Lung microvascular endothelial cell (primary cell): ENCODE measurements at regions not wholly inside any gene's neighbourhood (a gene's known extent, or its start where the extent isn't known, plus 50 kb on each side); places are given as distances from the start of the nearest gene placed in this dataset.
"Not testable (repeated sequence)": the region's sequence is repeated elsewhere in the genome, so short reads cannot be mapped to it uniquely, and the experiment has no call there.

Experiments used
- DNase-seq, 2 donors: peaks; one replicate each; pipeline versions ENCODE4 v3.0.0 to v3.0.0-alpha.2; 2010; ENCODE audit warnings: low read depth in 2 of 2

- DNase-seq = no peak
Observed at GRCh38 chr1:181949500-181949899, 112.0 kb downstream of the ZNF648 start.

GRCh38 chr1:181948372-181948771 lies 113.1 kb downstream of the ZNF648 start:
- DNase-seq = no peak

DNA sequence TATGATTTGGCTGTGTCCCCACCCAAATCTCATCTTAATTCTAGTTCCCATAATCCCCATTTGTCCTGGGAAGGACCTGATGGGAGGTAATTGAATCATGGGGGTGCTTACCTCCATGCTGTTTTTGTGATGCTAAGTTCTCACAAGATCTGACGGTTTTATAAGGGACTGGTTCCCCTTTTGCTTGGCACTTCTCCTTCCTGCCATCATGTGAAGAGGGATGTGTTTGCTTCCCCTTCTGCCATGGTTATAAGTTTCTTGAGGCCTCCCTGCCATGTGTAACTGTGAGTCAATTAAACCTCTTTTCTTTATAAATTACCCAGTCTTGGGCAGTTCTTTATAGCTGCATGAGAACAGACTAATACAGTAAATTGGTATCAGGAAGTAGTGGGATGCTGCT lies 114.1 kb downstream of the ZNF648 start:
- DNase-seq = no peak

- peak in 1 of 2 donors; percentile 52 for DNase-seq
Observed at GRCh38 chr1:181936768-181937581, 124.5 kb downstream of the ZNF648 start.

- no peak for DNase-seq
Observed at GRCh38 chr1:181936269-181936668, 125.2 kb downstream of the ZNF648 start.

GRCh38 chr1:181931873-181932272 lies 129.6 kb downstream of the ZNF648 start:
- DNase-seq = no peak

- no peak for DNase-seq
Observed at GRCh38 chr1:181930187-181930586, 131.3 kb downstream of the ZNF648 start.

DNA sequence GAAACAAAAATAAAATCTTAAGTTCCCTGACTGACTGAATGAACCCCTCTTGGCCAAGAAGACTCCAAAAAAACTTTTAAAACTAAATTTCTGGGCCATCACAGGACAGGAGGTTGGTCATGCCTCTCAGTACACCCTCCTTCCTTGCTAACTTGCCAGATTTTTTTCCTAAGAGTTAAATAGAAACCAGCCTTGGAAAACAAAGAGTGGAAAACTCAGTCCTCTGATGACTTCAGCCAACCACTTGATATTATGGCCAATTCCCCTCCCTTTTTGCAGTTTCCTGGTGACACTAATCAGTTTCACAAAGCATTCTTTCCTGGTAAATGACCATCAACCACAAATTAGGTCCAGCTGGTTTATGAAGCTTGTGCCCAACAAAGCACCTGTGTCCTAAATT lies 134.8 kb downstream of the ZNF648 start:
- no peak for DNase-seq

DNA sequence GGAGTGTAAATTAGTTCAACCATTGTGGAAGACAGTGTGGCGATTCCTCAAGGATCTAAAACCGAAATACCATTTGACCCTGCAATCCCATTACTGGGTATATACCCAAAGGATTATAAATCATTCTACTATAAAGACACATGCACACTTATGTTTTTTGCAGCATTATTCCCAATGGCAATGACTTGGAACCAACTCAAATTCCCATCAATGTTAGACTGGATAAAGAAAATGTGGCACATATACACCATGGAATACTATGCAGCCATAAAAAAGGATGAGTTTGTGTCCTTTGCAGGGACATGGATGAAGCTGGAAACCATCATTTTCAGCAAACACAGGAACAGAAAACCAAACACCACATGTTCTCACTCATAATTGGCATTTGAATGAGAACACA lies 137.5 kb downstream of the ZNF648 start:
- DNase-seq = not testable (repeated sequence)

DNA sequence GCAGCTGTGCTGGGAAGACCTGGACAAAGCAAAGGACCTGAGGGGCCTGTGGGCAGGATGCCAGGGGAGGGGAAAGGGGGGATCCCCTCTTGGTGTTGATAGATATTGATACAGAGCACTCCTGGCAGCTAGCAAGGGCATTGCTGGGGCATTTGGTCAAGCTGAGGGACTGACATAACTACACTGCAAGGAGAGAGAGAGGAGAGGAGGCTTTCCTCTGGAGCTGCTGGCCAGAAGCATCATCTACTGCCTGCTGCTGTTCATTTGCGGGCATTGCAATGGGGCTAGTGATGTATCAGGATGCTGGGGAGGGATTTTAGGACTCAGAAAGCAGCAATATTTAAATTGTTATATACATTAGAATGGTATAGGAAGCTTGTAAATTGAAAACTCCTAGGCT lies 142.0 kb downstream of the ZNF648 start:
- no peak for DNase-seq

DNA sequence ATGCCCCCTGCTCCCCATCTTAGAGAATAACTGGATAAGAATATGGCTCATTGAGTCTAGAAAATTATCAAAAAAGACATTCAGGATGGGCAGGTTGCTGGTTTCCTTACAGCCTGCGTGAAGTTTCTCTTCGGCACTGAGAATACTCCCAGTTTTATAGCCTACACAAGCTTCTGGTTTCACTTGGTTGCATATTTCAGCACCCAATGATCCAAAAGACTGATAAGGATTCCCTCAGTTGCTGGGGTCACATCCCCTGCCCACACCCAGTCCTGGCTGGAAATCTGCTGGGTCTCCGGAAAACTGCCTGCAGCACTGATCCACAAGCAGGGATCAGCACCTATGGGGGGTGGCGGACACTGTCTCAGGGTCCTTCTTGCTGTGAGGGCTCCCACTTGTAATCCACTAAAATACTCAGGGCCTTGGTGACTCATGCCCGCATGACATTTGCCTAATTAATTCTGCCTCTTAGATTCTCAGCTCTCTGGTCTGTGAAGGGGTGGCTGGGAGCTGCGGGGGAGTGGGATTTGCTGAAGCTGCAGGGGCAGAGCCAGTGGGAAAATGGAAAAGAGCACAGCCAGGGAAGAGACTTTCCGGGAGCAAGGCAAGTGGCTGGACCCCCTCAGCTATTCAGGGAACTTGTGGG lies 142.5 kb downstream of the ZNF648 start:
- no peak for DNase-seq

DNA sequence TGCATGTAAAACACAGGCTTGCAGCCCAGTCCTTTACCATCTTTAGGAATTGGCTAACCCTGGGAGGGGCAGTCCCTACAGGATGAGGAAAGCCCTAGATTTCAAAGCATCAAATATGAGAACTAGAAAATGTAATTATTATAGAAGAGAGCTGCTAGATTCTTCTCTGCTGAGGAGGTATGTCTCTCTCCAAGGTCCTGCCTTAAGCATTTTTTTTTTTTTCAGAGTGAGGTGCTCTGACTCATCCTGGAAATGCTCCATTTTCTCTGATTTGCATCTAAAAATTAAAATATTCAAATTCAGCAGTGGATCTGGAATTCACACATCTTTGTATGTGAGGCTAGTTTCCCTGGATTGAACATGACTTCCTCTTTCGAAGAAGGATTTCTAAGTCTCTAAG lies 149.8 kb downstream of the ZNF648 start:
- DNase-seq = no peak

DNA sequence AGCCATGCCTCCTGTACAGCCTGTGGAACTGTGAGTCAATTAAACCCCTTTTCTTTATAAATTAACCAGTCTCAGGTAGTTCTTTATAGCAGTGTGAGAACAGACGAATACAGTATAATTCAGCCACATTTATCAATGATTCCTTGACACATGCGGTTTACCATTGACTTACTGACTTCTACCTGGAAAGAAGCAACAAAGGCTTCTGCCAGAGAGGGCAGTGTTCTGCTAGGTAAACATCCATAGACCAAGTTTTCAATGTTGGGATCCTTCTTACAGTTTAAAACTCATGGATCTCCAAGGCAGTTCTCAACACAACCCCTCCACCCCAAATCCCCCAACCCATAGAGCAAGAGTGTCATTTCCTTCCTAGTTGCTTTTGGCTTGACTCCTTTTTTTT lies 150.6 kb downstream of the ZNF648 start:
- DNase-seq = peak in 1 of 2 donors; percentile 5

- DNase-seq = no peak
Observed at GRCh38 chr1:181909010-181909409, 152.5 kb downstream of the ZNF648 start.

DNA sequence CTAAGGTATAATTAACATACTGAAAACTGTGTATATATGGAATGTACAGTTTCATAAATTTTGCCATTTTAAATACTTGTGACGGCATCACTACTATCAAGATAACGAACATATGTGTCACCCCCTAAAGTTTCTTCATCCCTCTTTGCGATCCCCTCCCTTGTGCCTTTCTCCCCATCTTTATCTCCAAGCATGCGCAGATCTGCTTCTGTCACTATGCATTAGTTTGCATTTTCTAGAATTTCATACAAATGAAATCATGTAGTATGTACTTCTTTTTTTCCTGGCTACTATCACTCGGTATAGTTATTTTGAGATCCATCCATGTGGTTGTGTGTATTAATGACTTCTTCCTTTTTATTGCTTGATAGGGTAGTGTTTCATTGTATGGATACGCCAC lies 154.9 kb downstream of the ZNF648 start:
- no peak for DNase-seq

DNA sequence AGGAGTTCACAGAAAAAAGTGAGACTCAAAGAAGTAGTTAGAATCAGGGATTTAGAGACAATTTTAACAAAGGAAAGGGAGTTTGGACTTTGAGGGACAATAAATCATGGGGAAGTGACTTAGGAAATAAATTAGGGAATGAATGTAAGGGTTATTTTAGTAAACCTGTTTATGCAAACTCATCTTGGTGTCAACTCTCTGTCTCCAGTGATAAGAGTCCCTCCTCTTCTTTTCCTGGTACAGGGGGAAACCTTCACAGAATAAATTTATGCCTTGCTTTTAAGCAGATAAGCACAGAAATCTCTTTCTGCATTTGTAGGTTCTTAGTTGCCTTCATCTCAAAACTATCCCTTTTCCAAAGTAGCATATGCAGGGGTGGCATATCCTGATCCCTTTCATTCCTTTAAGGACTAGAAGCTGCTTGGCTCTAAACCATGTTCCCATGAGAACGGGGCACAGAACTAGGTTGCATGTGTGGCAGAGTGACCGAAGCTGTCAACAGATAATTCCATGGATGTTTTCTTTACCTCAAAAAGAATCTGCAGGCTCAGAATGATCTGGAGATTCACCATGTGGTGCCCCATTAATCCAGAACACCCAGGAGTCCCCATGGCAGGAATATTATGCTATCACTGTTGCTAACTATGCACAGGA lies 155.4 kb downstream of the ZNF648 start:
- no peak for DNase-seq

DNA sequence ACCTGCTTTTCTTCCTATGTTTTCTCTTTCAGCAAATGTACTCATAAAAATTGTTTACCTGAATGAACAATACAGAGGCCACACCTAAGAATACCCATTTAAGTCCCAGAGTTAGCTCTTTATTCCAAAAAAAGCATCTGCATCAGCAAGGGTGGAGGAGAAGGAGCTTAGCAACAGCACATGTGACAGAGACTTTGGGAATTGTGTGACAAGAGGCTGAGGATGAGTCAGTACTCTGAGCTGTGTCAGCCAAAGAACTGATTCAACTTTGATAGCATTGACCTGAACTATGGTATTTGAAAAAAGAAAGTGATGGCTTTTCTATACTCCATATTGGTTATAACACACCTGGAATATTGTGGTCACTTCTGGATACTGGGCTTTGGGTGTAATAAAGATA lies 162.7 kb downstream of the ZNF648 start:
- no peak for DNase-seq

DNA sequence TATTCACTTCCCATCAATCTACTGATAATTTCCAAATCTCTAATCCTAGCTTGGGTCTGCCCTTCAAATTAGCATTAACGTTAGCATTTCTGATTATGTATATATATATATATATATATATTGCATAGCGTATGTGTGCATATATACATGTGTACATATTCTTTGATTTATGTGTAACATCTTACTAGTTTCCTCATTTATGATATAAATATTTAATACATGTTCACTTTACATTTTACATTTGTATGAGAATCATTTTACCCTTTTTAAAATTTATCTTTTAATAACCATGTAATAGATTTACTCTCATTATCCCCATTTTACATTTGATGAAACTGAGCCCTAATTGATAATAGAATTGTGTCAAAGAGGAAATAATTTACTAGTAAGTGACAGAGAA lies 164.7 kb downstream of the ZNF648 start:
- DNase-seq = no peak

- no peak for DNase-seq
Observed at GRCh38 chr1:181894439-181894859, 167.1 kb downstream of the ZNF648 start.

GRCh38 chr1:181893937-181894336 lies 167.6 kb downstream of the ZNF648 start:
- DNase-seq = no peak

- not testable (repeated sequence) for DNase-seq
Observed at GRCh38 chr1:181893150-181893549, 168.4 kb downstream of the ZNF648 start.

DNA sequence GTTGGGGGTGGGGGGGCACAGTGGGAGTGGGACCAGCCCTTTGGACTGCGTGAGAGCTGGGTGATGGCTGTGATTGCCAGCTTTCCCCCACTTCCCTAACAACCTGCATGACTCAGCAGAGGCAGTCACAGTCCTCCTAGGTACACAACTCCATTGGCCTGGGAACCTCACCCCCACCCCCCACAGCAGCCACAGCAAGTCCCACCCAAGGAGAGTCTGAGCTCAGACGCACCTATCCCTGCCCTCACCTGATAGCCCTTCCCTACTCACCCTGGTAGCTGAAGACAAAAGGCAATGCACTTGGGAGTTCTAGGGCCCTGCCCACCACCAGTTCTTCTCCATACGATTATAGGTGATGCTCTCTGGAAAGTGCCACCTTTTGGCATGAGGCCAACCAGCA lies 188.9 kb downstream of the ZNF648 start:
- no peak for DNase-seq

GRCh38 chr1:181863736-181864135 lies 197.8 kb downstream of the ZNF648 start:
- DNase-seq = no peak
